Endothelial cell of umbilical vein (primary cell): ENCODE measurements at regions not wholly inside any gene's neighbourhood (a gene's known extent, or its start where the extent isn't known, plus 50 kb on each side); places are given as distances from the start of the nearest gene placed in this dataset.

Experiments used
- FOS ChIP-seq: IDR thresholded peaks from 2 replicates; pipeline ENCODE4 v1.6.1; 2011; ENCODE audit warnings: mild to moderate bottlenecking, low read length, moderate library complexity, borderline replicate concordance; ENCODE audit not compliant: insufficient read depth
- JUN ChIP-seq: IDR thresholded peaks from 2 replicates; pipeline ENCODE4 v1.6.1; 2011; ENCODE audit warnings: borderline replicate concordance, low read depth; ENCODE audit not compliant: insufficient read length, insufficient read depth
- POLR2A ChIP-seq: IDR thresholded peaks from 2 replicates; pipeline ENCODE4 v1.6.1; 2012; ENCODE audit warnings: low read depth, mild to moderate bottlenecking, control low read depth, low read length

DNA sequence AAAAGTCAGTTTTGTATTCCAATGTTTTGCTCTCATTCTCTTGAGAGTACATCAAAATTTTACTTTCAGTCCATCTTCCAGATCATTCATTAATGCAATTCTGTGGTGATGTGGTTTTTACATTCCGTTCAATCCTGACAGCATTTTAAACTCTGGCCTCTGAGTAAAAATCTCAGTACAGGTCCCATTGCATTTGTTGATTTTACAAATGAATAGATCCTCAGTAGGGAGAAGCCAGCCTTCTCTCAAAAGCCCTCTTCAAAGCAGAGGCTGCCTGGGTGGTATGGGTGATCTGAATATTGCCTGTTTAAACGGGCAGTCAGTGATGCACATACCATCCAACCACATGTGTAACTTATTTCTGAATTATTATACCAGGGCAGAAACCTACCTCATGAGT is 72.5 kb upstream of the TSC22D2 start:
- TF ChIP-seq FOS = no peak
- no peak for TF ChIP-seq JUN
- TF ChIP-seq POLR2A = no peak
